GM12864 (cell line): ENCODE measurements at regions not wholly inside any gene's neighbourhood (a gene's known extent, or its start where the extent isn't known, plus 50 kb on each side); places are given as distances from the start of the nearest gene placed in this dataset.

Experiments used
- DNase-seq: peaks from one replicate; pipeline ENCODE4 v3.0.0-alpha.2; 2011; ENCODE audit warnings: low read depth
- H3K4me3 ChIP-seq: 2 replicates; pipeline ENCODE4 v1.5.1; 2011; ENCODE audit warnings: mild to moderate bottlenecking, low read depth, low read length, control low read depth
- TF ChIP-seq, protein P1 (sequence below): IDR thresholded peaks from 2 replicates; pipeline ENCODE4 v1.5.1; 2011; ENCODE audit warnings: low read depth, mild to moderate bottlenecking, moderate library complexity, low read length, control low read depth, inconsistent platforms; ENCODE audit errors: missing control alignments

DNA sequence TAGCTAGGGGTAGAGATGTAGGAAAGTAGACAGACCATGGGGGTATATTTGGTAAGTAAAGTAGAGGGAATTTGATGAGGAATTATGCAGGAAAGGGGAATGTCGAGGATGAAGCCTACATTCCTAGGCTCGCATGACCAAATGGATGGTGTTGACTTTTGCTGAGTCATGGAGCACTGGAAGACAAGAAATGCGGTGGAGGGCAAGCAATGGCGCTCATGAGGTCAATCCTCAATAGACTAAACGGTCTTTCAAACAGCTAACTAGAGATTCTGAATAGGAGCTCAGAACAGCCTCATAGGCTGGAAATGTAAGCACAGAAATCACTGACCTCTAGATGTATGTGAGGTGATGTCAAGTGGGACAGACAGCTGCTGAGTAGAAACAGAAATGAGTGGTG lies 50.7 kb upstream of the FST start:
- DNase-seq: no peak
- TF ChIP-seq, protein P1, sequence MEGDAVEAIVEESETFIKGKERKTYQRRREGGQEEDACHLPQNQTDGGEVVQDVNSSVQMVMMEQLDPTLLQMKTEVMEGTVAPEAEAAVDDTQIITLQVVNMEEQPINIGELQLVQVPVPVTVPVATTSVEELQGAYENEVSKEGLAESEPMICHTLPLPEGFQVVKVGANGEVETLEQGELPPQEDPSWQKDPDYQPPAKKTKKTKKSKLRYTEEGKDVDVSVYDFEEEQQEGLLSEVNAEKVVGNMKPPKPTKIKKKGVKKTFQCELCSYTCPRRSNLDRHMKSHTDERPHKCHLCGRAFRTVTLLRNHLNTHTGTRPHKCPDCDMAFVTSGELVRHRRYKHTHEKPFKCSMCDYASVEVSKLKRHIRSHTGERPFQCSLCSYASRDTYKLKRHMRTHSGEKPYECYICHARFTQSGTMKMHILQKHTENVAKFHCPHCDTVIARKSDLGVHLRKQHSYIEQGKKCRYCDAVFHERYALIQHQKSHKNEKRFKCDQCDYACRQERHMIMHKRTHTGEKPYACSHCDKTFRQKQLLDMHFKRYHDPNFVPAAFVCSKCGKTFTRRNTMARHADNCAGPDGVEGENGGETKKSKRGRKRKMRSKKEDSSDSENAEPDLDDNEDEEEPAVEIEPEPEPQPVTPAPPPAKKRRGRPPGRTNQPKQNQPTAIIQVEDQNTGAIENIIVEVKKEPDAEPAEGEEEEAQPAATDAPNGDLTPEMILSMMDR: no peak
- H3K4me3 ChIP-seq: no peak overlapping the region

DNA sequence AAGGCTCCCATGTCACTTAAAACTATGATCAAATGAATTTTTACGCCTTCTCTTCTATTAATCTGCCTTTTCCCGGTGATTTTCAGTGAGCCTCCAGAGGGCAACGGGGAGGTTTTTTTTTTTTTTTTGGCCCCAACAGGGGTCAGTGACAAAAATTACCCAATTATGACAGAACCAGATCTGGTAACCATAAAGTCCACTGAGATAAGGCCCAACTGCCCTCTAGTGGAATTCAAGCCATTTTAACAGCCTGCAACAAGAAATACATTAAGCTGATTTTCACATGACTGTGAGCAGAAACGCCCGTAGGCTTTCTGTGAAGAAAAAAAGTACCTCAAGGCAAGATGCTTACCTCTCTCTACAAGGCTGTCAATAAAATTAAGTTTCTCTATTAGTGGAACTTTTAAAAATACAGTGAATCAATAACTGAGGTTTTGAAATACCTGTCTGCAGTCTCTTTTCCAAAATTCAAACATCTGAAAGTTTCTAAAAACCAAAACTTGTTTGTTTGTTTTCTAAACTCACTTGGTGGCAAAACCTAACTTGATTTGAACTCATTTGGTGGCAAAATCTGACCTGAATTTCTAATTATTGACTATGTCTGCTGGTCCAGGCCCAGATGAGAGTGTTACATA lies 49.7 kb upstream of the FST start:
- no peak for DNase-seq
- no peak overlapping the region for H3K4me3 ChIP-seq
- TF ChIP-seq, protein P1: peak; percentile 31
